Keratinocyte (primary cell): ENCODE measurements at regions not wholly inside any gene's neighbourhood (a gene's known extent, or its start where the extent isn't known, plus 50 kb on each side); places are given as distances from the start of the nearest gene placed in this dataset.

Experiments
- DNase-seq: peaks from one replicate; pipeline ENCODE4 v3.0.0-alpha.2; 2011; ENCODE audit warnings: low read depth, missing footprints, low spot score
- FAIRE-seq: peaks from 2 replicates; lab custom pipeline; 2011; peaks lifted over from hg19 to GRCh38; lab: Jason Lieb, UNC
- H2AFZ ChIP-seq: 2 replicates; pipeline ENCODE4 v1.6.0; 2012; ENCODE audit warnings: low read length, control low read depth, inconsistent platforms; ENCODE audit not compliant: control insufficient read depth
- H3K27ac ChIP-seq: 2 replicates; pipeline ENCODE4 v1.5.1; 2011; ENCODE audit warnings: low read length; ENCODE audit not compliant: control insufficient read depth, insufficient read depth
- H3K27me3 ChIP-seq: 3 replicates; pipeline ENCODE4 v1.6.0; 2011; ENCODE audit warnings: low read length; ENCODE audit not compliant: control insufficient read depth, insufficient read depth; ENCODE audit errors: extremely low read depth
- H3K36me3 ChIP-seq, 2 experiments: 2 replicates in 1 of 2; 3 replicates in 1 of 2; pipeline ENCODE4 v1.5.1; 2011; ENCODE audit warnings: low read length in 2 of 2, mild to moderate bottlenecking in 1 of 2; ENCODE audit not compliant: control insufficient read depth in 2 of 2, insufficient read depth in 2 of 2; ENCODE audit errors: extremely low read depth in 1 of 2
- H3K4me1 ChIP-seq: 3 replicates; pipeline ENCODE4 v1.5.1; 2011; ENCODE audit warnings: low read length; ENCODE audit not compliant: control insufficient read depth, insufficient read depth; ENCODE audit errors: extremely low read depth
- H3K4me2 ChIP-seq: 3 replicates; pipeline ENCODE4 v1.6.0; 2011; ENCODE audit warnings: low read depth, low read length; ENCODE audit not compliant: control insufficient read depth, insufficient read depth; ENCODE audit errors: extremely low read depth
- H3K4me3 ChIP-seq, 3 experiments: fragments of 200-600 bp in 1 of 3; sonication (generic) in 1 of 3; 2 replicates in 2 of 3; 3 replicates in 1 of 3; pipeline ENCODE4 v1.5.1; 2011 to 2016; ENCODE audit warnings: low read length in 3 of 3, mild to moderate bottlenecking in 3 of 3, control low read depth in 2 of 3, inconsistent platforms in 1 of 3, low read depth in 1 of 3, mixed read lengths in 1 of 3, mixed run types in 1 of 3, moderate library complexity in 1 of 3; ENCODE audit not compliant: control insufficient read depth in 2 of 3, insufficient read depth in 2 of 3; ENCODE audit errors: extremely low read depth in 1 of 3
- H3K79me2 ChIP-seq: 2 replicates; pipeline ENCODE4 v1.6.0; 2012; ENCODE audit warnings: low read length; ENCODE audit not compliant: control insufficient read depth, insufficient read depth
- H3K9ac ChIP-seq: 3 replicates; pipeline ENCODE4 v1.6.0; 2011; ENCODE audit warnings: low read length; ENCODE audit not compliant: control insufficient read depth, insufficient read depth; ENCODE audit errors: extremely low read depth
- H3K9me1 ChIP-seq: 3 replicates; pipeline ENCODE4 v1.6.0; 2011; ENCODE audit warnings: low read length; ENCODE audit not compliant: control insufficient read depth, insufficient read depth; ENCODE audit errors: extremely low read depth
- H3K9me3 ChIP-seq: 2 replicates; pipeline ENCODE4 v1.5.1; 2012; ENCODE audit warnings: low read depth, low read length; ENCODE audit not compliant: control insufficient read depth
- H4K20me1 ChIP-seq: 3 replicates; pipeline ENCODE4 v1.6.0; 2011; ENCODE audit warnings: low read length; ENCODE audit not compliant: control insufficient read depth, insufficient read depth; ENCODE audit errors: extremely low read depth
- CTCF ChIP-seq, 3 experiments: IDR thresholded peaks in 1 of 3; conservative IDR thresholded peaks in 1 of 3; optimal IDR thresholded peaks in 1 of 3; 2 replicates in 2 of 3; 3 replicates in 1 of 3; pipeline versions ENCODE3 to v1.5.1; 2011; ENCODE audit warnings: low read length in 3 of 3, mild to moderate bottlenecking in 3 of 3, moderate library complexity in 2 of 3, control low read depth in 1 of 3, inconsistent platforms in 1 of 3; ENCODE audit not compliant: insufficient read depth in 2 of 3; ENCODE audit errors: extremely low read depth in 1 of 3
- EZH2 ChIP-seq: IDR thresholded peaks from one replicate; pipeline ENCODE4 v1.6.1; 2012; ENCODE audit warnings: inconsistent platforms, mild to moderate bottlenecking, low read length, moderate library complexity
- dilution Hi-C: fragments of 300-500 bp; cut with MboI; formaldehyde crosslinking; loops from one replicate; pipeline ENCODE4 v1.7.0; 2020; ENCODE audit warnings: low sequenced_read_pairs; ENCODE audit not compliant: extremely low pct_ligation_motif_present

- Histone ChIP-seq H4K20me1 (no peaks in the 10 kb centered on the region), H3K4me3 (no peak overlapping the region), H3K27me3 (no peaks in the 10 kb centered on the region), H3K9me1 (no peaks in the 10 kb centered on the region), H3K36me3 (no peaks in the 10 kb centered on the region), H3K4me2 (no peak overlapping the region), H2AFZ (no peak overlapping the region), H3K9me3 (no peaks in the 10 kb centered on the region), H3K4me1 (peaks cover 3% of the 10 kb centered on the region), H3K79me2 (no peaks in the 10 kb centered on the region), H3K27ac (no peak overlapping the region), H3K9ac (no peak overlapping the region)
- DNase-seq (no peak), FAIRE-seq (peak; percentile 9)
- TF ChIP-seq EZH2: no peak
- no peak for TF ChIP-seq CTCF (optimal IDR thresholded peaks at IDR 0.05 in 1 of 3, IDR thresholded peaks at IDR 0.05 in 1 of 3, conservative IDR thresholded peaks at IDR 0.05 in 1 of 3; ENCODE audit: extremely low read depth in 1 of 3, insufficient read depth in 2 of 3, low read length in 3 of 3)
- dilution Hi-C loops: no loop called here
These were observed 2083.1 kb upstream of the PIK3C3 start for GRCh38 chr18:39871961-39872360.

GRCh38 chr18:39870591-39870990 is 2084.4 kb upstream of the PIK3C3 start:
- Histone ChIP-seq H3K36me3 (no peaks in the 10 kb centered on the region), H3K4me2 (no peak overlapping the region), H2AFZ (no peak overlapping the region), H4K20me1 (no peaks in the 10 kb centered on the region), H3K4me1 (peaks cover 3% of the 10 kb centered on the region), H3K9me3 (no peaks in the 10 kb centered on the region), H3K4me3 (no peak overlapping the region), H3K9me1 (no peaks in the 10 kb centered on the region), H3K27me3 (no peaks in the 10 kb centered on the region), H3K9ac (no peak overlapping the region), H3K27ac (no peak overlapping the region), H3K79me2 (no peaks in the 10 kb centered on the region)
- no peak for DNase-seq
- FAIRE-seq: peak; percentile 17
- dilution Hi-C loops: no loop called here
- no peak for TF ChIP-seq CTCF (optimal IDR thresholded peaks at IDR 0.05 in 1 of 3, IDR thresholded peaks at IDR 0.05 in 1 of 3, conservative IDR thresholded peaks at IDR 0.05 in 1 of 3; ENCODE audit: extremely low read depth in 1 of 3, insufficient read depth in 2 of 3, low read length in 3 of 3)
- no peak for TF ChIP-seq EZH2
